GM21529 (cell line): ENCODE measurements at regions not wholly inside any gene's neighbourhood (a gene's known extent, or its start where the extent isn't known, plus 50 kb on each side); places are given as distances from the start of the nearest gene placed in this dataset.

Source experiments
- ATAC-seq: cut with Tn5 transposase; IDR thresholded peaks from one replicate; pipeline ENCODE4 v1.9.1; 2021; ENCODE audit not compliant: unreplicated experiment

GRCh38 chr7:114130866-114131265 lies 212.1 kb upstream of the PPP1R3A start:
- no peak for ATAC-seq

- ATAC-seq: no peak
Measured at GRCh38 chr7:114128880-114129279, 210.1 kb upstream of the PPP1R3A start.

- ATAC-seq: no peak
Measured at GRCh38 chr7:114126095-114126494, 207.3 kb upstream of the PPP1R3A start.

GRCh38 chr7:114112806-114113205 lies 194.0 kb upstream of the PPP1R3A start:
- no peak for ATAC-seq

GRCh38 chr7:114110666-114111065 lies 191.9 kb upstream of the PPP1R3A start:
- ATAC-seq: no peak

GRCh38 chr7:114109721-114110120 lies 190.9 kb upstream of the PPP1R3A start:
- ATAC-seq: no peak

GRCh38 chr7:114109304-114109703 lies 190.5 kb upstream of the PPP1R3A start:
- ATAC-seq: no peak

- ATAC-seq: no peak
Measured at GRCh38 chr7:114108510-114108909, 189.7 kb upstream of the PPP1R3A start.

GRCh38 chr7:114107522-114107921 lies 188.7 kb upstream of the PPP1R3A start:
- ATAC-seq: no peak

- no peak for ATAC-seq
Measured at GRCh38 chr7:114104035-114104434, 185.2 kb upstream of the PPP1R3A start.

GRCh38 chr7:114102996-114103395 lies 184.2 kb upstream of the PPP1R3A start:
- ATAC-seq: no peak

GRCh38 chr7:114102131-114102530 lies 183.3 kb upstream of the PPP1R3A start:
- no peak for ATAC-seq

- ATAC-seq: no peak
Measured at GRCh38 chr7:114100810-114101209, 182.0 kb upstream of the PPP1R3A start.

- no peak for ATAC-seq
Measured at GRCh38 chr7:114099337-114099736, 180.5 kb upstream of the PPP1R3A start.

- ATAC-seq: no peak
Measured at GRCh38 chr7:114095885-114096284, 177.1 kb upstream of the PPP1R3A start.

- no peak for ATAC-seq
Measured at GRCh38 chr7:114088470-114088940, 169.7 kb upstream of the PPP1R3A start.

GRCh38 chr7:114087653-114088469 lies 169.1 kb upstream of the PPP1R3A start:
- ATAC-seq: no peak

- no peak for ATAC-seq
Measured at GRCh38 chr7:114086914-114087652, 168.3 kb upstream of the PPP1R3A start.

GRCh38 chr7:114086537-114086913 lies 167.7 kb upstream of the PPP1R3A start:
- no peak for ATAC-seq

GRCh38 chr7:114085592-114086501 lies 167.0 kb upstream of the PPP1R3A start:
- peak; percentile 32 for ATAC-seq

- ATAC-seq: peak; percentile 12
Measured at GRCh38 chr7:114085313-114085591, 166.4 kb upstream of the PPP1R3A start.
